H1 (cell line): ENCODE measurements at regions not wholly inside any gene's neighbourhood (a gene's known extent, or its start where the extent isn't known, plus 50 kb on each side); places are given as distances from the start of the nearest gene placed in this dataset.

Experiments
- CHD7 ChIP-seq: fragments of 300-600 bp; sonication (generic); IDR thresholded peaks from 2 replicates; pipeline ENCODE4 v1.7.1; 2012; ENCODE audit warnings: low read length, moderate library complexity, mild to moderate bottlenecking, inconsistent platforms; ENCODE audit not compliant: insufficient replicate concordance
- RAD21 ChIP-seq, 2 experiments: IDR thresholded peaks in 1 of 2; conservative IDR thresholded peaks in 1 of 2; 2 replicates each; pipeline ENCODE4 v1.6.1; 2011; ENCODE audit warnings: low read depth in 2 of 2, low read length in 2 of 2, improper control_type of control experiment in 1 of 2, inconsistent platforms in 1 of 2, mild to moderate bottlenecking in 1 of 2, moderate library complexity in 1 of 2

GRCh38 chr5:125776656-125777139 is 646.5 kb upstream of the GRAMD2B start (continued):
- no peak for TF ChIP-seq CHD7
- TF ChIP-seq RAD21 (IDR thresholded peaks at IDR 0.05 in 1 of 2, conservative IDR thresholded peaks at IDR 0.05 in 1 of 2; ENCODE audit: low read depth in 2 of 2, low read length in 2 of 2): no peak
